Left forelimb (tissue), 1 donor: ENCODE measurements at regions not wholly inside any gene's neighbourhood (a gene's known extent, or its start where the extent isn't known, plus 50 kb on each side); places are given as distances from the start of the nearest gene placed in this dataset.

Source experiments
- DNase-seq: peaks from one replicate; pipeline ENCODE4 v3.0.0-alpha.2; 2018; ENCODE audit warnings: low spot score

GRCh38 chr13:65035302-65035701 is 2194.8 kb downstream of the PCDH9 start:
- no peak for DNase-seq

DNA sequence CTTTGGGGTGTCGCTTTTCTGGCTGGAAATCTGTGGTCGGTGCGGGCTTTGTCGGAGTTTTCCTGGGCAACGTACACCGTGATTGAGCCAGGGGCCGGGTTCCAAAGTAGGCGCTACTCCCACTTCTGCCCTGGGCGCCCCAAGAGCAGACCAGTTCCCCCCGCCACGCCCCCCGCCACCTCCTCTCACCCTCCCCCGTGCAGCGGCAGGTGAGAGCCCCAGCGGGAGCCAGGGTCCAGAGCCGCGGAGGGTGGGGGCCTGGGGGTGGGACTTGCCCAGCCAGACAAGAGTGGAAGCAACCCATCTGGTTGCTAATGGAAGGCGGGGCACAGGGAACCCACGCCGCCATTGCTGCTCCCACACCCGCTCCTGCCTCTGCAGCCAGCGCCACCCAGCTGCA is 2195.9 kb downstream of the PCDH9 start:
- no peak for DNase-seq

DNA sequence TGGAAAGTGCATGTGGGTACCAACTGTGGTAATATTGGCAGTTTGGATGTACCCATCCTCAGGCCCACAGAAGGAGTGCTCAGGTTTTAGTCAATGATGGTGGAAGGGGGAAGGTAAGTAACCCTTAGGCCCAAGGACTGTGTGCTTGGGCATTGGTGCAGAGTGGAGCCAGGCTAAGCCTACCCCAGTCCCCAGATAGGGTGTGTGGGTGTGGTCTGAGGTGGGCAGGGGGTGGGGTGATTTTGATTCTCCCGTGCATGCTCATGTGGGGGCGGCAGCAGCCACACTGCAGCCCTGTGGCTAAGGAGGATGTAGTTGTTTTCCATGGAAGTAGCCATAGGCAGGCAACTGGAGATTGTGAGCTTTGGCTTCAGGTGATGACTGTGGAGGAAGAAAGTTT is 2197.3 kb downstream of the PCDH9 start:
- DNase-seq = no peak

GRCh38 chr13:65028101-65028500 is 2202.0 kb downstream of the PCDH9 start:
- DNase-seq = no peak

DNA sequence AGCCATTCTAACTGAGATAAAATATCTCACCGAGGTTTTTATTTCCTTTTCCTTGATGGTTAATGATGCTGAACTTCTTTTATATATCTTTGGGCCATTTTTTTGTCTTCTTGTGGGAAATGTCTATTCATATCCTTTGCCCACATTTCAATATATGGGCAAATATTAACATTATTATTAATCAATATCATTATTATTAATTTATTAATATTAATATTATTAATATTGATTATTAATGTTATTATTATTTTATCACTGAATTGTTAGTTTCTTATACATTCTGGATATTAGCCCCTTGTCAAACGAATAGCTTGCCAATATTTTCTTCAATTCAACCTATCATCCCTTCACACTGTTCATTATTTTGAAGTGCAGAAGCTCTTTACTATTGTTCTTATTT is 2203.6 kb downstream of the PCDH9 start:
- no peak for DNase-seq

- DNase-seq = no peak
Observed at GRCh38 chr13:65011378-65011777, 2218.8 kb downstream of the PCDH9 start.

DNA sequence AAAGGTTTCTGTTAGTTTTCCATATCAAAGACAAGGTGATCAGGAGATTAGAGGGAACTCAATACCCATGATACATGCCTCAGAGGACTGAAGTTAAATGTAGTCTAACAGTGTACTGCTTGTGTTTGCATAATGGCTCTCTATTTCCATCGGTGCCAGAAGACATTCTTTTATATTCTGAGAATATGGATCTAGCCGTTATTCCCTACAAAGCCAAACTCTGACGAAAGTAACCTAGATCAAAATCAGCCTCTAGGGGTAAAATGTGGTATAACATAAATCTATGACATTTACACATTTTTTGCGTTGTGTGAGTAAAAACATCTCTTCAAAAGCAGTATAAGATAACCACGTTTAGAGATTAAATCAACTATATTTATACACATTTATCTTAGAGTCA is 2232.7 kb downstream of the PCDH9 start:
- DNase-seq = no peak

GRCh38 chr13:64993514-64994164 is 2236.5 kb downstream of the PCDH9 start:
- no peak for DNase-seq

- no peak for DNase-seq
Observed at GRCh38 chr13:64992314-64992713, 2237.8 kb downstream of the PCDH9 start.

DNA sequence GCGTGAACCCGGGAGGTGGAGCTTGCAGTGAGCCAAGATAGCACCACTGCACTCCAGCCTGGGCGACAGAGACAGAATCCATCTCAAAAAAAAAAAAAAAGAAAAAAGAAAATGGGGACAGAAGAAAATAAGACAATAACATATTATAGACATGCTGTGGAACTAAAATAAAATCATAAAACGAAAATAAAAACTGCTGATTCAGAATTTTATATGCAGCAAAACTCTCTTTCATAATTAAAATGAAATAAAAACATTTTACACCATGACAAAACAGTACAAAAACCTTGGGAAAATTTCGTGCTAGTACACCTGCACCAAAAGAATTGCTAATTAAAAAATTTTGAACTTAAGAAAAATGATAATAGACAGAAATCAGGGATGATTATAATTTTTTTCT is 2245.1 kb downstream of the PCDH9 start:
- no peak for DNase-seq

- DNase-seq = no peak
Observed at GRCh38 chr13:64962404-64962803, 2267.7 kb downstream of the PCDH9 start.

- no peak for DNase-seq
Observed at GRCh38 chr13:64959276-64959675, 2270.9 kb downstream of the PCDH9 start.

DNA sequence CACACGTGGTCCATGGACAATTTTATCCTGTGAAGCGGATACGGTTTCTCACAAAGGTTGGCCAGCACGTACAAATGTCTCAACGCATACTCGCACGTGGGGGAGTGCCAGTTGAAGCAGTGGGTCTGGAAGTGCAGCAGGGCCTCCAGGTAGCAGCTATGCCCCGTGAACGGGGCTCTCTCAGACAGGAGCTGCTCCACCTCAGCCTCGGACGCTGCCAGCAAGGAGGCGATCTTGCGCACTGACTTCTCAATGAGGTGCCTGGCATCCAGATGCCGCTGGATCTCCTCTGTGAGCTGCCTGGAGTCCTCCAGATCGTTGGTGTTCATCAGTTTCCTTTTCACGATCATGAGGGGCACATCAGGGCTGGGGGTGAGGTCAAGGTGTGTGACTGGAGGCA is 2272.0 kb downstream of the PCDH9 start:
- no peak for DNase-seq

DNA sequence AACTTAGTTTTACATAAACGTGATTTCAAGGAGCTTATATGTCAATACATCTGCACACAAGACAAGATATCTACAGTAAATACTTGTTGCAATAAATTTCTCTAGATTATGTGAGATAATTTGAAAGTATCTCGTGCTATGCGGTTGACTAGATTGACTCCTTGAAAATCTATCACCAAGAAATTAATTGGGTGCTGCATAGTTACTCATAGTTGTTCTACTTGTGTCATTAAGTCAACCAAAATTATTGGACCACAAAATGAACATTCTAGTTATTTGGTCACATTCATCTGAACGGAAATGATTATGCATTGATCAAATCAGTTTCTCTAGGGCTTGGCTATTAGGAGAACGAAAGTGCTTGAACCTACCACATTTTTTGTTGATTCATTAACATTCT is 2291.5 kb downstream of the PCDH9 start:
- DNase-seq = no peak

GRCh38 chr13:64937302-64937701 is 2292.8 kb downstream of the PCDH9 start:
- no peak for DNase-seq

- no peak for DNase-seq
Observed at GRCh38 chr13:64936879-64937278, 2293.3 kb downstream of the PCDH9 start.

- no peak for DNase-seq
Observed at GRCh38 chr13:64935441-64935840, 2294.7 kb downstream of the PCDH9 start.

DNA sequence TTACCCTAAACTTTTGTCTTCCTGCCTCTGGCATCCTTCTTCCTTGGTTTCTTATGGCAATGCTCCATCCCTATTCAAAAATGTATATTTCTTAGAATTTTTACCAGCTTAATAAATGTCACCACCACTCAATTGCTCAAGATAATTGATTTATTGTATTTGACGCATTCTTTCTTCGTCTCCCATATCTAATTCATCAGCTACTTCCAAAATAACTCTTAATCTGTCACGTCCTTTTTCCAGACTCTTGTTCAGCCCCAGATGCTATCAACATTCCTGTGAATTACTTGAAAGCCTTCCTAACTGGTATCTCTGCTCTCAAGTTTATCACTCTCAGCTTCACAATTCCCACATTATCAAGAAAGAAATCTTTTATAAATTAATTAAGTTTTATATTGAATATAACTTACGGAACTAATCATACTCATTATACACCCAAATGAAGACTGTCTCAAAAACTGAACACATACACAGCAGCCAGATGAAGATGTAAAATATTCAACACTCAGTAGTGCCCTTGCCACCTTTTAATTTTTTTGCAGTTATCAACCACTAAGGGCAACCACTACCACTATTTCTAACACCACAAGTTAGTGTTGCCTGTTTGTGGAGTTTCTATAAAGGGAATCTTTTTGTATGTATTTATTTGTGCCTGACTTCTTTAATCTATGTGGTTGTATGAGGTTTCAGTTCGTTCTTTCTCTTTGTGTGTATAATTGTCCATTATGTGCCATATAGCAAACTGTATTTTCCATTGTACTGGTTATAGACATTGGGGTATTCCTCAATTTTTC is 2295.4 kb downstream of the PCDH9 start:
- no peak for DNase-seq

DNA sequence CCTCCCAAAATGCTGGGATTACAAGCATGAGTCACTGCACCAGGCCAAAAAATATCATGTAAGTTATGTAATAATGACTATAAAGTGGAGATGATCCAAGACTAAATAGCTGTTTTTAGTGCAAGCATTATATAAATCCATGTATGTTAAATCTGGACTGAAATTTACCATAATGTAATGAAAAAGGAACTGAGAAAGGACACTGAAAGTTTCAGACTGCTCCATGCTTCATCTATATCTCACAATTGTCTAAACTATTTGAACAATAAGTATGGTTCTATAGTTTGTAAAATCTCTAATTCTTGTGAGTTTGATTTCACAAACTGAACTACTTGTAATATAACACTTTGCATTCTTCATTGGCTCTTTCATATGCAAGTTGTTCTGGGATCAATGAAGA is 2299.5 kb downstream of the PCDH9 start:
- no peak for DNase-seq

DNA sequence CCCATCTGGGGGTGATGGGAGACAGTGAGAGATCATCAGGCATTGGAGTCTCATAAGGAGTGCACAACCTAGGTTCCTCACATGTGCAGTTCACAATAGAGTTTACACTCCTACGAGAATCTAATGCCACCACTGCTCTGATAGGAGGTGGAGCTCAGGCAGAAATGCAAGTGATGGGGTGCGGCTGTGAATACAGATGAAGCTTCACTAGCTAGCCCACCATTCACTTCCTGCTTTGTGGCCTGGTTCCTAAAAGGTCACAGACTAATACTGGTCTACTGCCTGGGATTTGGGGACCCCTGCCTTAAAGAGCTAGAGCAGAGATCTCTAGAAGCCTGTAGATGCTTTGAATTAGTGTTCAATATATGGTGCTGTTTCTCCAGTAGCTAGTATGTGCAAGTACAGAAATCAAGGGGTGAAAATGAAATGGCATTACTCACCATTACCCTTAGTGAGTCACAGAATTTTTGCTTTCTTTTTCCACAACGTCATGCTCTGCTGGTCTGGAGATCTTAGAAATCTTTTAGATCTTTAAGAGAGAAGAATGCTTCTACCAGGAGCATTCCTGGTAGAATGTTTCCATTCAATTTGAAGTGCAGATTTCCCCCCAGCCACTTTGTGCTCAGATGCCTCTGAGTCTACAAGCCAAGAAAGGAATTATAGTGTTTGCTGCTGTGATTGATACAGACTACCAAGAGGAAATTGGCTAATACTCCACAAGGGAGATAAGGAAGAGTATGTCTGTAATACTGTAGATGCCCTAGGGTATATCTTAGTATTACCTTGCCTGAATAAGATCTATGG is 2301.2 kb downstream of the PCDH9 start:
- no peak for DNase-seq

DNA sequence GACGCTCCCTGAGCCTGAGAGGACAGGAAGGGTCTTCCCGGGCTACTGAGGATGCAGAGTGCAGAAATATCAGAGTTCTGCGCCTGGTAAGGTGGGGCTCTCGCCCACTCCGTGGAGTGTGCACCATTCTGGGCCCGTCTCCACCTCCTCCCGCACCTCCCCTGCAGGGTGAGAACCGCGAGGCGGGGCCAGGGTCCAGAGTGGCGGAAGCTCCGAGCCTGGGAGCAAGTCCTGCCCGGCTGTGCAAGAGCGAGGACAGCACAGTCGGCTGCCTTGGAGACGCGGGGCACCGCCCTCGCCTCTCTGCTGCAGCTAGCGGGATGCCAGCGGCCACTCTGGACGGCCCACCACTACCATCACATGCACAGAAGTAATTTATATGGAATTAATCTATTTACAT is 2304.4 kb downstream of the PCDH9 start:
- DNase-seq = peak; percentile 48

- peak; percentile 56 for DNase-seq
Observed at GRCh38 chr13:64925284-64925683, 2304.9 kb downstream of the PCDH9 start.

GRCh38 chr13:64924401-64924800 is 2305.7 kb downstream of the PCDH9 start:
- no peak for DNase-seq
